GM12892 (cell line): ENCODE measurements at regions not wholly inside any gene's neighbourhood (a gene's known extent, or its start where the extent isn't known, plus 50 kb on each side); places are given as distances from the start of the nearest gene placed in this dataset.

Source experiments
- DNase-seq: peaks from one replicate; pipeline ENCODE4 v3.0.0; 2011; ENCODE audit not compliant: insufficient read length
- FAIRE-seq: peaks from 2 replicates; lab custom pipeline; 2011; peaks lifted over from hg19 to GRCh38; lab: Jason Lieb, UNC
- POLR2A ChIP-seq: IDR thresholded peaks from 2 replicates; pipeline ENCODE4 v1.6.1; 2011; ENCODE audit warnings: low read depth, low read length, control low read depth
- POLR2AphosphoS5 ChIP-seq: IDR thresholded peaks from 2 replicates; pipeline ENCODE4 v1.6.1; 2011; ENCODE audit warnings: low read depth, low read length, control low read depth
- TAF1 ChIP-seq: IDR thresholded peaks from 2 replicates; pipeline ENCODE4 v1.6.1; 2011; ENCODE audit warnings: low read depth, mild to moderate bottlenecking, control low read depth, low read length, borderline replicate concordance

DNA sequence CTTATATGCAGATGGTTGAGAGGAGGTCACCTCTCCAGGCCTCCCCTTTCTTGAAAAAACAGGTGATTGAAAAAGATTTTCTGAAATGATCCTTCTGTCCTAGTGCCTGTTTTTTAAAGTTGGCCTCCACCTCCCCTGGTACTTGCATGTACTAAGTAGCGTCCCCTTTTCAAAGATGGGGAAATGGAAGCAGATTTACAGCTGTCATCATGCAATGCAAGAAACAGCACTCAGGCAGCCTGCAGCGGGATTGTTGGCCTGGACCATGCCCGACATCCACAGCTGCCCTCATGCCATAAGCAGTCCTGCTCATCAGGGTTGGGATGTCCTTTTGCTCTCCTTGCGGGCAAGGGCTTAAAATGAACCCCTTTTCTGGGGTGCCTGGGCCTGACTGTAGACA, 127.2 kb upstream of the MGMT start:
- DNase-seq: no peak
- FAIRE-seq: no peak
- TF ChIP-seq POLR2A (no peak), TAF1 (no peak), POLR2AphosphoS5 (no peak)

DNA sequence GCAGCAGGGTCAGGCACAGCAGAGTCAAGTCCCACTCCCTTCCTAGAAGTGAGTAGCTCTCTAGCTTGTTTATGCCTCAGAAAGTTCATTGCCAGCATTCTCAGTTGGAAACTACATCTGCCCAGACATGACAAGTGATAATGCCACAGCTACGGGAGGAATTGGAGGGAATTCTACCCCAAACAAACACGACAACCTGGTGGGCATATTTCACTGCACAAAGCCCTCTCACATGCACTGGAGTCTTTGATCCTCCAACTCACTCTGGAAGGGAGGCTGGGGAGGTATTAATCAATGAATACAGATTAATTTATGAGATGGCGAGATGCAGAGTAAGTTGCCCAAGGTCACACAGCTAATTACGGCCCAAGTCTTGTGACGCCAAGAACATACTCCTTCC, 126.0 kb upstream of the MGMT start:
- FAIRE-seq (no peak), DNase-seq (no peak)
- TF ChIP-seq POLR2A (no peak), POLR2AphosphoS5 (no peak), TAF1 (no peak)

DNA sequence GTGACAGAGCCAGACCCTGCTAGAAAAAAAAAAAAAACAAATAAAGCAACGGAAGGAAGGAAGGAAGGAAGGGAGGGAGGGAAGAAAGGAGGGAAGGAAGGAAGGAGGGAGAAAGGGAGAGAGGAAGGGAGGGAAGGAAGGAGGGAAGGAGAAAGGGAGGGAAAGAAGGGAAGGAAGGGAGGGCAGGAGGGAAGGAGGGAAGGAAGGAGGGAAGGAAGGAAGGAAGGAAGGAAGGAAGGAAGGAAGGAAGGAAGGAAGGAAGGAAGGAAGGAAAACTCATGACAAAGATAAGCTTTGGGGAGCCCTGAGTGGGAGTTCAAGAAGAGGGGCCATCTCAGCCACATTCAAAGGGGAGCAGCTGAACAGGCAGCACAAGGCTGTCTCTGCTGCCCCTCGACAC, 124.7 kb upstream of the MGMT start:
- FAIRE-seq: no peak
- TF ChIP-seq POLR2A: no peak
- TF ChIP-seq POLR2AphosphoS5: no peak
- TF ChIP-seq TAF1: no peak
- no peak for DNase-seq

DNA sequence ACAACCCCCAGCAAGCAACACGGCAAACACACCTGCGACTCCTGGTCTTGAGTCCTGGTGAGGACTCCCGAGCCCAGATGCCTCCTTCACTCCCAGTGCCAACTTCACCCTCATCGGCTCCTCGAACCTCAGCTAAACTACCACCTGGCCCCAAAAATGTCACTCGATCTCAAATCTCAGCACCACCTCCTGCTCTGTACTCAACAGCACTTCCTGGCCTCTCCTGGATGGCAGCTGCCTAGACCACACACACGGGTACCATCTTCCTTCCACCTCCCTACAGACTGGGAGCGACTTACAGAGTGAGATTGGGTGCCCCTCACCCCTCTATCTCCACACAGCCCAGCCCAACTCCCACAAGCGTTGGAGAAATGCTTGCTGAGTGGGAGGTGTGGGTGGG, 123.9 kb upstream of the MGMT start:
- FAIRE-seq (no peak), DNase-seq (no peak)
- no peak for TF ChIP-seq TAF1

DNA sequence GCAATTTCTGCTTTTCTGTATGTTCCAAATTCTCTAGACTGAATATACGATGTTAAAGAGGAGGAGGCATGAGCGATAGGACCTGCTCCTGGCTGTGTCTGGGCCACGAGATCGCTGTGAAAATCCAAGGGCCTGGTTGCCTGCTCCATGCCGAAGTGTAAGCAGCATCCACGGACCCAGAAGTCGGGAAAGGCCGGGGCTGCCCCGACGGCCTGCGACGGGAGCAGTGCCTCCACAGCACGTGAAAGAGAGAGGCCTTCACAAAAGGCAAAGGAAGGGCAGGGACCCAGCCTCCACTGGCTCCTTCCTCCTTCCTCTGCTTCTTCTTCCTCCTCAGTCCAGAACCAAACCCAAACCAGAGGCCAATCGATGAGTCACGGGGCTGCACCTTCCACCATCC, 122.9 kb upstream of the MGMT start:
- FAIRE-seq (no peak), DNase-seq (no peak)
- TF ChIP-seq POLR2A (no peak), TAF1 (no peak), POLR2AphosphoS5 (no peak)

DNA sequence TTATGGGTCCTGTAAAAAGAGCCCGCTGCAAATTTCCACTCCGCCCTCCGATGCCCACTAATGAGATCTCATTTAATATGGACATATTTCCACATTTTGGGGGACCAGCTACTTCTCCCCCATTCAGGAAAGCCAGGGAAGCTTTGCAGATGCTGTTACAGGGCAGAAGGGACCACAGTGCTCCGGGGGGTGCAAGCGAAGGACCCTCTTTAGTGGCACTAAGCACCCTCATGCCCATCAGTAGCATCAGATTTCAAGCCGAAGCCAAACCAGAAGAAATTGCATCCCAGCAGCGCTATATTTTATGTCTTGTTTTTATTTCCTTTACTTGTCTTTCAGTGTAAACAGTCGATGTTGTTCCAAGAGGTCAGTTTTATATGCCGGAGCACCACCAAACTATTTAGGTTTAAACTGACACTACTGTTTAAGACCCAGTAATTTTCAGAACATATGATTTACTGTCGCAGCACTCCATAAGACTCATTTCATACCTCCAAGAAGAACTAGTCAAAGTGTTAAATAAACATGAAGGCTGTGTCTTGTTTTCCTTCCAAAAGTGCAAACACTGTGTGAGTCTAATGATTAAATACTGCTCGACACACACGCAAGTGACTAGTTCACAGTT, 122.2 kb upstream of the MGMT start:
- no peak for DNase-seq
- TF ChIP-seq TAF1 (no peak), POLR2A (no peak), POLR2AphosphoS5 (no peak)
- FAIRE-seq: no peak

DNA sequence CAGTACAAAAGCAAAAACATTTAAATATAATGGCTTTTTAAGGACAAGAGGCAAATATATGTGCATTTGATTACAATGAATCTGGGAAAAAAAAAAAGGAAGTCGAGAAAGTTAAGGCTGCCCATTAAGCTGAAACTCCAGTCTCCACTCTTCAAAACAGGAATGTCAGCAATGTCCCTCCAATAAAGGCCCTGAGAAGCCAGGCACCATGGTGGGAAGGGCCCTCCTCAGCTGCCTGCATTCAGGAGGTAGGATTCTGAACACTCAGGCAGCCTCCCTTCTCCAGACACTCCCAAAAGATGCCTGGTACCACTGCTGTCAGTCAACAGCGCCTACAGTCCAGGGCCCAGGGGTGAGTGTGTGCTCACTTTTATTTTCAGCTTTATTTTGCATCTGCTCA, 121.3 kb upstream of the MGMT start:
- DNase-seq (no peak), FAIRE-seq (no peak)
- TF ChIP-seq POLR2AphosphoS5 (no peak), POLR2A (no peak), TAF1 (no peak)

DNA sequence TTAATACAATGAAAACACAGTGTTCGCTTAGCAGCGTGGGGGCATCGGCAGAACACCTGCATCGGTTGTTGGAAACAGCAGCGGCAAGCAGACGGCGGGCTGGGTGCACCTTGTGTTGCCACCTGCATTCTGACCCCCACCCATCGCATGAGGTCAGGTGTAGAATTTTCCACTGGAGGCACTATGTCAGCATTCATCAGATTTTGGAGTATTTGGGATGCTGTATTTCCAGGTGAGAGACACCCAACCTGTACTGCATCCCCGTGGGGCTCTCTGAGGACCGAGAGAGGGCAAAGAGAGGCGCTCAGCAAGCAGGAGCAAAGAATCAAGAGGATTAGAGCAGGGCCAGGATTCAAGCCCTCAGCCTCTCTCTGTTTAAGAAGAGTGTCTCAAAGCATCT, 116.4 kb upstream of the MGMT start:
- TF ChIP-seq POLR2AphosphoS5 (no peak), TAF1 (no peak), POLR2A (no peak)
- DNase-seq (no peak), FAIRE-seq (no peak)

DNA sequence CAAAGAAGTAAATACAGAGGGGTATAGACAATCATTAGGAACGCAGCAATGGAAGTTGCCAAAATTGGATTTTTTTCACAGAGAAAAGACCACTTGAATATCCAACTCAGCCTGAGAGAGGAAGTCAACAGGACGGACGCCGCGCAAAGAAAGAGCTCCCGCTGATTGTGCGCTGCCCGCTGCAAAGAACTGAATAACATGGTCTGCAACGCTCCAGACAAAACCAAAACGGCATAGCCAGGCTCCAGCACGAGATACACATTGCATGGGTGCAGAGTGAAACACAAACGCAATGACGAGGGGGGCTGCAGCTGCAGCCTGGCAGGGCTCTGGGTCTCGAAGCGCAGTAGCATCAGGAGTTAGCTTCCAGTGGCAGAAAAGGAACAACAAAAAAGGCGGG, 113.9 kb upstream of the MGMT start:
- FAIRE-seq: no peak
- TF ChIP-seq POLR2AphosphoS5 (no peak), POLR2A (no peak), TAF1 (no peak)

DNA sequence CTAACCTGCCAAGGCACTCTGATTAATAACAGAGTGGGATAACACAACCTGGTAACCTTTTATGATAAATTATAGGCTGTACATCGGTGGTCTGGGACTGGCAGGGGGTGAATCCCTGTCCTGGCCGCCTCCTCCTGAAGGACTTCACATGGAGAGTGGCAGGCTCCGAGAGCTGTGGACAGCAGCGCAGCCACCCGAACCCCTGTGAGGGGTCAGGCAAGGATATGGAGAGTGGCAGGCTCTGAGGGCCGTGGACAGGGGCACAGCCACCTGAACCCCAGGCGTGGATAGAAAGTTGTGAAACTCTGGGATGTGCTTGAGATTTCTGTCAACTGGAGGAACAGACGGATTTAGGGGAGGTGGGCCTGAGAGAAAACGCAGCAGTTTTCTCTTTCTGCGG, 107.0 kb upstream of the MGMT start:
- FAIRE-seq (no peak), DNase-seq (no peak)
- TF ChIP-seq POLR2A (no peak), TAF1 (no peak), POLR2AphosphoS5 (no peak)

More for the DNA sequence above, 113.9 kb upstream of the MGMT start:
- DNase-seq: no peak

DNA sequence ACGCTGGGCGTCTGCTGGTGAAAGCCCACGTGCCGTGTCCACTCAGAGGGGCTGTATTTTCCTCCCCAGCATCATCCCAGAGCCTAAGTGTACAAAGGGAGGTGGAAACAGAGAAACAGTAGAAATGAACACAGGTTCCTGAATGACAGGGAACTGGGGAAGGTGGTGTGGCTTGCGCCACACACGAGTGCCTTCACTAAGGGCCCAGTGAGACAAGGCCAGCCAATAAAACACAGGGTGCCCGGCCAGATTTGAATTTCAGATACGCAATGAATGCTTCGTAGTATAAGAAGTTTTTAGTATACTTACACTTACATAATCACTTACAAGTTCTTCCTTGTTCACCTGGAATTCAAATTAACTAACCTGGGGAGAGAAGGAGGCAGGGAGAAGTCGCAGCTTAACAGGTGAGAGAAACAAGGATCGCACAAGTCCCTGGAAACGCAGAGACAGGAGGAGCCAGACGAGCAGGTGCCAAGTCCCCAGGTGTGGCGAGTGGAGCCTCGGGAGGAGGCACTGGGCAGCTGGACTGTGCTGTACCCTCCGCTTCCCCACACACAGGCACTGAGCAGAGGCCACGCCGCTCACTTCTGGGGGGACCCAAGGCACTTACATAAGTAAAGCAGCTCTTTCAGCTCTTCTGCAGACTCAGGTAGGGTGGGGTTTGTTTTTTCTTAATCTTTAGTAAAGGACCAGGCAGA, 105.2 kb upstream of the MGMT start:
- FAIRE-seq (no peak), DNase-seq (no peak)
- no peak for TF ChIP-seq POLR2A
- TF ChIP-seq POLR2AphosphoS5: no peak
- no peak for TF ChIP-seq TAF1

DNA sequence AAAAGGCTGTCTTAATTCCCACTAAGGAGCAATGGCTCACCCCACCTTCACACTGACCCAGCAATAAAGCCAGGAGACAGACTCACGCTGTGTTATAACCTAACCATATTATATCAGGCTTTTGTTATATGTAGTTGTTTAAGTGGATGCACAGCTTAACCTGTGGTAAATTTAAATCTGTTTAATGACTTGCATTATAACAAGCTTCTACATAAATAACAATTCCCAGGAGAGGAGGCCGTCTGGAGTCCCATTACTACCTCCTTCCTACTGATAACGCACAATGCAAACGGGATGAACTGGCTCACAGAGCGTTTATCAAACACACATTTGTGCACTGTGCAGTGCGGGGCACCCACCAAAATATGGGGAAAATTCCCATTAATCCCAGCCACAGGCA, 102.1 kb upstream of the MGMT start:
- no peak for DNase-seq
- FAIRE-seq: no peak
- no peak for TF ChIP-seq TAF1
- no peak for TF ChIP-seq POLR2A
- no peak for TF ChIP-seq POLR2AphosphoS5

DNA sequence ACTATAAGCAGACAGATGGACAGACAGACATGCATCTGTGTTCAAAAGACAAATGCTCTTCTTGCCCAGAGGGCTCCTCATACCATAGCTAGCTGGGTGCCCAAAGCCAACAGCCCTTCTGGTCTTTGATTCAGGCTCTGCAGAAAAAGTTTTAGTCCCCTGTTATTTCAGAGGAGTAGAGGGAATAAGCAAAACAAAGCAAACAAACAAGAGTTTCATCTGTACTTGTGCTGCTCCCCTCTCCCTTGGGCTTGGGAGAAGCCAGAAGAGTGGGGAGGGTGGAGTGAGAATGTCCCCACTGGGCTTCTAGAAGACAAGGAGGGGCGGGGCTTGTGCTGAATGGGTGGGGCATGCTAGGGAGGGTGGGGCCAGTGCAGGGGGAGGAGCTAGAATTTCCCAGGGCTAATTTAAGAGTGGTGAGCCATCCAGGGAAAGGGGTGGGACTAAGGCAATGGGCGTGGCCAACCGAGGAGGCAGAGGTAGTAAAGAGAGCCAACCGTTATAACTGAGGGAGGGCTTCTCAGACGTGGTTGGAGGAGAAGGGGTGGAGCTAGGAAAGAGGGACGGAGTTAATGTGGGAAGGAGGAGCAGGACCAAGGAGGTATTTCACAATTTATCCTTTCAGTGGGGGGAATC, 101.2 kb upstream of the MGMT start:
- FAIRE-seq (no peak), DNase-seq (no peak)
- TF ChIP-seq TAF1: no peak
- TF ChIP-seq POLR2A: no peak
- no peak for TF ChIP-seq POLR2AphosphoS5
